ENCODE measurements at regions not wholly inside any gene's neighbourhood (a gene's known extent, or its start where the extent isn't known, plus 50 kb on each side); places are given as distances from the start of the nearest gene placed in this dataset.

GRCh38 chr7:142671506-142671905, 77.8 kb upstream of the PRSS1 start:
- TF ChIP-seq POLR2A (IDR thresholded peaks at IDR 0.05; ENCODE audit: low read depth, low read length), result no peak
- no peak for TF ChIP-seq TAF1 (IDR thresholded peaks at IDR 0.05; ENCODE audit: borderline replicate concordance, low read depth, low read length)

Data from GM12892 (cell line).